ENCODE measurements at regions not wholly inside any gene's neighbourhood (a gene's known extent, or its start where the extent isn't known, plus 50 kb on each side); places are given as distances from the start of the nearest gene placed in this dataset.

DNA sequence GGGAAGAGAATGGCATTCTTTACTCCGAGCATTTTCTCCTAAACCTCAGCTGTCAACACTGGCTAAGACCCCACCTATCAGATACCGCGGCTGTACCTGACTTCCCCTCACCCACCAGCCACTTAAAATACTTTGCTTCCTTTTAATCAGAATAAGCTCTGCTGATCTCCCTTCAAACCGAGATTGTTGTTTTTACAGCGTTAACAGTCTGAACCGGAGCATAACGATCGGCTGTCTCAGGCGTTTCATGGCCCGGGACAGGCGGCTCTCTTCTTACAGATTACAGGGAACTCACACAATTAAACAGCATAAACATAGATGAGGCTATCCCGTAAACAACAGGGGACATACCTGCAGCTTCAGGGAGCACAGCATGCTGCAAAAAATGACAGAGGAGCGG is 174.3 kb upstream of the RNF32 start:
- Histone ChIP-seq H2AFZ (no peak overlapping the region), H3K4me1 (ENCODE audit: insufficient read depth) (no peaks in the 10 kb centered on the region), H3K9me2 (ENCODE audit: insufficient read depth) (no peaks in the 10 kb centered on the region), H3K79me2 (ENCODE audit: insufficient read depth) (no peaks in the 10 kb centered on the region), H3K9ac (no peak overlapping the region), H3K36me3 (ENCODE audit: low read depth) (no peaks in the 10 kb centered on the region), H3K4me2 (ENCODE audit: unreplicated experiment) (no peak overlapping the region), H3F3A (ENCODE audit: insufficient read depth) (no peaks in the 10 kb centered on the region), H3K4me3 (no peak overlapping the region), H3K9me3 (ENCODE audit: low read depth) (no peaks in the 10 kb centered on the region), H4K20me1 (ENCODE audit: insufficient read depth) (no peaks in the 10 kb centered on the region), H3K27ac (no peak overlapping the region), H3K27me3 (replicated peaks; ENCODE audit: insufficient read depth) (no peaks in the 10 kb centered on the region)
- 21 to 24% methylated on average over 13 of the region's 13 CpGs for WGBS, 2 experiments (ENCODE audit: low coverage in 1 of 2, low lambda C conversion rate in 2 of 2, missing lambda C conversion rate in 2 of 2)
- no peak for DNase-seq
- TF ChIP-seq EZH2phosphoT487 (IDR thresholded peaks at IDR 0.05; ENCODE audit: insufficient read depth, low read depth) (no peak), EZH2 (IDR thresholded peaks at IDR 0.05; ENCODE audit: insufficient read depth, poor library complexity, severe bottlenecking) (no peak)
- in situ Hi-C loops (cut with MboI): no loop called here

DNA sequence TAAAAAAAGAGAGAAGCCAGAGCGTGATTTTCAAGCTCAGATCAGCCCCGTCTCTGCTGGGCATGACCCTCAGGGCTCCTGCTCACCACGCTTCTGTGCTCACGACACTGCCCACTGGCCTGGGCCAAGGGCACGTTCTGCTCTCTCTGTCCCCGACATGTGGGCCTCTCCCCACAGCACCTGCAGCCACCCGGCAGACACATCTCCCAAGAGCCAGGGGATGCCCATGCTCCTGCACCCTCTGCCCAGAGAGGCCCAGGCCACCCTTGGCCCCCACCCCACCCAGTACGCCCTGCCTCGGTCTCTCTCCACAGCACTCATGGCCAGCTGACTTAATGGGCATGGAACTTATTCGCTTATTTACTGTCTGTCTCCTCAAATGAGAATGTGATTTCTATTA is 175.4 kb upstream of the RNF32 start:
- 46 to 48% methylated on average over 10 of the region's 10 CpGs for WGBS, 2 experiments (ENCODE audit: low coverage in 1 of 2, low lambda C conversion rate in 2 of 2, missing lambda C conversion rate in 2 of 2)
- Histone ChIP-seq H3K4me1 (ENCODE audit: insufficient read depth) (no peaks in the 10 kb centered on the region), H2AFZ (no peak overlapping the region), H3K4me2 (ENCODE audit: unreplicated experiment) (no peak overlapping the region), H3K4me3 (no peak overlapping the region), H4K20me1 (ENCODE audit: insufficient read depth) (no peaks in the 10 kb centered on the region), H3K36me3 (ENCODE audit: low read depth) (no peaks in the 10 kb centered on the region), H3K79me2 (ENCODE audit: insufficient read depth) (no peaks in the 10 kb centered on the region), H3K27me3 (replicated peaks; ENCODE audit: insufficient read depth) (no peaks in the 10 kb centered on the region), H3F3A (ENCODE audit: insufficient read depth) (no peaks in the 10 kb centered on the region), H3K9ac (no peak overlapping the region), H3K9me2 (ENCODE audit: insufficient read depth) (no peaks in the 10 kb centered on the region), H3K27ac (no peak overlapping the region), H3K9me3 (ENCODE audit: low read depth) (no peaks in the 10 kb centered on the region)
- DNase-seq: no peak
- in situ Hi-C loops (cut with MboI): no loop called here
- TF ChIP-seq EZH2phosphoT487 (IDR thresholded peaks at IDR 0.05; ENCODE audit: insufficient read depth, low read depth) (no peak), EZH2 (IDR thresholded peaks at IDR 0.05; ENCODE audit: insufficient read depth, poor library complexity, severe bottlenecking) (no peak)

DNA sequence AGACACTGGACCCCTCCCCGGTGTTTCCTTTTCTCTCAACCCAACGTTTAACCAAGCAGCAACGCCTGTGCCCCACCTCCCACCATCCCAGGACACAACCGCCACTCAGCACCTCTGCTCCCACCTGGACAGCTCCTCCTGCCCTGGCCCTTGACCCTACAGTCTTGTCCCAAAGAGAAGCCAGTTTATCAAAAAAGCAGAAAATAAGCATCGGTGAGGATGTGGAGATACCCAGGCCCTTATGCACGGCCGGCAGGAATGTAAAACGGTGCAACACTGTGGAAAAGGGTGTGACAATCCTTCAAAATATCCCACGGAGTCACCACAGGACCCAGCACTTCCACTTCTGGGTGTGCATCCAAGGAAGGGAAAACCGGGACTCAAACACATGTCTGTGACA is 176.2 kb upstream of the RNF32 start:
- in situ Hi-C loops (cut with MboI): no loop called here
- Histone ChIP-seq H3K27ac (no peak overlapping the region), H3K4me1 (ENCODE audit: insufficient read depth) (no peaks in the 10 kb centered on the region), H3K36me3 (ENCODE audit: low read depth) (no peaks in the 10 kb centered on the region), H3K4me3 (no peak overlapping the region), H3K9ac (no peak overlapping the region), H2AFZ (no peak overlapping the region), H3K4me2 (ENCODE audit: unreplicated experiment) (no peak overlapping the region), H3K79me2 (ENCODE audit: insufficient read depth) (no peaks in the 10 kb centered on the region), H3K9me3 (ENCODE audit: low read depth) (no peaks in the 10 kb centered on the region), H3F3A (ENCODE audit: insufficient read depth) (no peaks in the 10 kb centered on the region), H4K20me1 (ENCODE audit: insufficient read depth) (no peaks in the 10 kb centered on the region), H3K9me2 (ENCODE audit: insufficient read depth) (no peaks in the 10 kb centered on the region), H3K27me3 (replicated peaks; ENCODE audit: insufficient read depth) (no peaks in the 10 kb centered on the region)
- TF ChIP-seq EZH2phosphoT487 (IDR thresholded peaks at IDR 0.05; ENCODE audit: insufficient read depth, low read depth): no peak
- TF ChIP-seq EZH2 (IDR thresholded peaks at IDR 0.05; ENCODE audit: insufficient read depth, poor library complexity, severe bottlenecking): no peak
- no peak for DNase-seq
- WGBS, 2 experiments (ENCODE audit: low coverage in 1 of 2, low lambda C conversion rate in 2 of 2, missing lambda C conversion rate in 2 of 2): 34 to 38% methylated on average over 10 of the region's 10 CpGs

DNA sequence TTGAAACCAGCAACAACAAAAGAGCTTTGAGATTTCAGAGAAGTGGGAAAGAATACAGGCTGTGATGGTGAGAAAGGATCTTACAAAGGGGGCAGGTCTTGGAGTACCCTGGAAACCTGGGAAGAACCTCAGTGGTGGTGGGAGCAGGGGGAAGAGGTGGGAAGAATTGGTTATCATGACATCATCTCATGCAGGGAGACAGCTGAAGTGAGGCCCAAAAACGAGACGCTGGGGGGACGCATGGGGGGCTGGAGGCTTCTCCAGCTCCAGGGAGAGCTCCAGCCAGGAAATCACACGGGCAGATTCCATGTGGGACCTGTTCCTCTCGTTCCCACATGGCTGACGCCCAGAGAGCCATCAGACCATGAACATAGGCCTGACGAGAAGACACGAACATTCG is 177.3 kb upstream of the RNF32 start:
- TF ChIP-seq EZH2 (IDR thresholded peaks at IDR 0.05; ENCODE audit: insufficient read depth, poor library complexity, severe bottlenecking) (no peak), EZH2phosphoT487 (IDR thresholded peaks at IDR 0.05; ENCODE audit: insufficient read depth, low read depth) (no peak)
- Histone ChIP-seq H3K79me2 (ENCODE audit: insufficient read depth) (no peaks in the 10 kb centered on the region), H3K4me1 (ENCODE audit: insufficient read depth) (no peaks in the 10 kb centered on the region), H3K9me3 (ENCODE audit: low read depth) (no peaks in the 10 kb centered on the region), H3K9ac (no peak overlapping the region), H3K36me3 (ENCODE audit: low read depth) (no peaks in the 10 kb centered on the region), H3K4me3 (no peak overlapping the region), H3K27ac (no peak overlapping the region), H3F3A (ENCODE audit: insufficient read depth) (no peaks in the 10 kb centered on the region), H2AFZ (no peak overlapping the region), H3K4me2 (ENCODE audit: unreplicated experiment) (no peak overlapping the region), H3K27me3 (replicated peaks; ENCODE audit: insufficient read depth) (no peaks in the 10 kb centered on the region), H4K20me1 (ENCODE audit: insufficient read depth) (no peaks in the 10 kb centered on the region), H3K9me2 (ENCODE audit: insufficient read depth) (no peaks in the 10 kb centered on the region)
- in situ Hi-C loops (cut with MboI): no loop called here
- WGBS, 2 experiments (ENCODE audit: low coverage in 1 of 2, low lambda C conversion rate in 2 of 2, missing lambda C conversion rate in 2 of 2): 37 to 43% methylated on average over 9 of the region's 9 CpGs
- DNase-seq: no peak

Data from GM23248 (cell line).